ENCODE measurements at regions not wholly inside any gene's neighbourhood (a gene's known extent, or its start where the extent isn't known, plus 50 kb on each side); places are given as distances from the start of the nearest gene placed in this dataset.
A peak's percentile ranks its signal among the peaks of the same experiment; 100 is the strongest.

- no peak for DNase-seq (ENCODE audit: low read depth in 2 of 2)
Observed at GRCh38 chr1:101316799-101317198, 80.0 kb downstream of the S1PR1 start.

DNA sequence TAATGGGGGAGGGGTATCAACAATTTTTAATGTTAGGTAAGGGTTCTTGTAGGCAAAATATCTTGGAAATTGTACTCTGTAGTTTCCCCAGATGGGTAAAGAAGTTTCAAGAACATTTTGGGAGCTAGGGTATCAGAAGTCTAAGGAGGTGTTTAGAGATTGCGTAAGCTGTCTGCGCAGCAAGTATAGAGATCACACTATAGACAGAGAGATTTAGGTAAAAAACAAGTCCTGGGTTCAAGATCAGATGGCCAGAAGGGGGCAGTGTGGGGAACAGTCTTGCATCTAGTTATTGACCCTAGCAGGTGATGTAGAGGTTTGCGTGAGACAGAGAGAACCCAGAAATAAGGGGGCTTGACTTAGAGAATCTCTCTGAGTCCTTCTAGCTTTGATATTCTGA lies 80.8 kb downstream of the S1PR1 start:
- no peak for DNase-seq (ENCODE audit: low read depth in 2 of 2)

DNA sequence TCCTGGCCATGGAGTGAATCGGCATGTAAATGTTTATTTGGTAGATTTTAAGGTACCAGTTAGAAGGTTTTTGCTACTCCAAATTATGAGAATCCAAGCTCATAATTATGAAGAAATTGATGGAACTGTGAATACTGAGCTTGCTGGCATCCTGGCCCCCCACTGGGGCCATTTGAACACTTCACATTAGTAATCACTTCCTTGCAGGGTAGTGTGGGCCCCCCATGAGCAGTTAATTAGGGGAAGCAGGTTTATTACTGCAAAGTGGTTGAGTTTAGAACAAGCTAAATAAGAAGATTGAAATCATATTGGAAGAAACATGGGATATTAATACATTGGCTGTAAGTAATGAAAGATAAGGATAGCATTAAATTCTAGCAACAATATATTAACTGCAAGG lies 86.7 kb downstream of the S1PR1 start:
- DNase-seq (ENCODE audit: low read depth in 2 of 2) = no peak

DNA sequence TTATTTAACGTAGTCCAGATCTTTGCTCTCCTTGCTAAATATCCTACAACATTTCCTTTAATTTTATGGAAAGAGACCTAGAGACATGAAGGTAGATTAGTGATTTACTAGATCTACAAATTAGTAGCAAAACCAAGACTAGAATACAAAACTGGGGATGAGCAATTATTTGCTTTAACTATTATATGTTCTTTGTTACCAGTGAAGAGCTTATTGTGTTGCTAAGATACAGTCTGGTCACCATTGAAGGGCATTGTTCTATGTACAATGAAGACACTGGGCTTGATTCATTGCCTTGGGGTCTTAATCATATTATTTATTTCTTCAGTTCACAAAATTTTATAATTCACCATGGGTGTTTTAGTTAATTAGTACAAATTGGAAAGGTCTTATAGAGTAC lies 88.3 kb downstream of the S1PR1 start:
- DNase-seq (ENCODE audit: low read depth in 2 of 2) = no peak

DNA sequence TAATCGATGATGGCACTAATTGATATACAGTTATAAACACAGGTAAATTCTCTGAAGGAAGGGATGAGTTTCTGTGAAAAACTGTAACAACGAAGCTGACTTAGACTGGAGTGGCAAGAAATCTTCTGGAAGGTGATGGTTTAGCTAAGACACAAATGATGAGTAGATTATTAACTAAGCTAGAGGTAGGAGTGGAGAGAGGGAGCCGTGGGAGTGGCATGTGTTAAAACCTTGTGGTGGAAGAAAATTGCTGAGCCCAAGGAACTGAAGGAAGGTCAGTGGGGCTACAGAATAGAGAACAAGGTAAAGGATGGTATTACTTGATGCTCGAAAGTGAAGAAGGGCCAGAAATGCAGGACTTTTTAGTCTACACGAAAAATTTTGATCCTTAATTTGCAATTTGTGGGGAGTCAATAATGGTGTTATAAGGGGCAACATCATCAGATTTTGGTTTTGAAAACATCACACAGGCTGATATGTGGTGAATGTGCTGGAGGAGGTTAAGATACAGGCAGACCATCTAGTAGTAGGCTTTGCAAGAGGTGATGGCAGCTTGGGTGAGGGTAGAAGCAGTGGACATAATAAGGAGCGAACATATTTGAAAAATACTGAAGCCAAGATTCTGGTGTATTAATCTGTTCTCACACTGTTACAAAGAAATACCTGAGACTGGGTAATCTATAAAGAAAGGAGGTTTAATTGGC lies 93.8 kb downstream of the S1PR1 start:
- DNase-seq (ENCODE audit: low read depth in 2 of 2) = no peak

DNA sequence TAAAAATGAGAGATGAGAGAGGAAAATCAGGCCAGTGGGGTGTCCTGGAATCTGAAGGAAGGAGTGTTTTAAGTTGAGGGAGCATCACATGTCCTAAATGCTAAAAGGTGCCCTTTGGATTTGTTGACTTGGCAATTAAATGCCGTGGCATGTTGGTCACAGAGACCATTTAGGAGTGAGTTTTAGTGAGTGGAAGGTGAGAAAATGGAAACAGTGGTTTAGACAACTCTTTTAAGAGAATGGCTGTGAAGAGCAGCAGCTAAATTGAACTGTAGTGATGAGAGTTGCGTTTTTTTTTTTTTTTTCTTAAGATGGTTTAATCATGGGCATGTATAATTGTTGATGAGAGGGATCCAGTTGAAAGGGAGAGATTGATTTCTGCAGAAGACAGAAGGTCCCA lies 95.0 kb downstream of the S1PR1 start:
- no peak for DNase-seq (ENCODE audit: low read depth in 2 of 2)

GRCh38 chr1:101332633-101333032 lies 95.8 kb downstream of the S1PR1 start:
- DNase-seq (ENCODE audit: low read depth in 2 of 2) = no peak

DNA sequence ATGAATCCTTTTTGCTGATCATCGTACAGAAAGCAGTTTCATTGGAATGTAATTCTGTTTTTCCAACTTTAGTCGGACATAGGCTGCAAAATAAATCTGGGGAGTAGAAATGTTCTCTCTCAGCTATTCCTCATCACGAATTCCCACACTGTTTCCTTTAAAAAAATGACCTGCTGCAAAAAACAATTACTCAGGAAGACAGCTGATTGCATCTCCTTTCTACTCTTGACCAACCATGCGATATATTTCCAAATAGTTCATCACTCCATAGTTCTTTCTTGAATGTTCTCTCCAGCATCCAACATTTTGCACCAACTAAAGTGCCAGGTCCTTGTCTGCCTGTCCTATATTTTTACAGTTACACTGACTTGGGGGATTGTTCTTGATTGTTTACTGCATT lies 96.4 kb downstream of the S1PR1 start:
- no peak for DNase-seq (ENCODE audit: low read depth in 2 of 2)

GRCh38 chr1:101337968-101338367 lies 101.1 kb downstream of the S1PR1 start:
- no peak for DNase-seq (ENCODE audit: low read depth in 2 of 2)

DNA sequence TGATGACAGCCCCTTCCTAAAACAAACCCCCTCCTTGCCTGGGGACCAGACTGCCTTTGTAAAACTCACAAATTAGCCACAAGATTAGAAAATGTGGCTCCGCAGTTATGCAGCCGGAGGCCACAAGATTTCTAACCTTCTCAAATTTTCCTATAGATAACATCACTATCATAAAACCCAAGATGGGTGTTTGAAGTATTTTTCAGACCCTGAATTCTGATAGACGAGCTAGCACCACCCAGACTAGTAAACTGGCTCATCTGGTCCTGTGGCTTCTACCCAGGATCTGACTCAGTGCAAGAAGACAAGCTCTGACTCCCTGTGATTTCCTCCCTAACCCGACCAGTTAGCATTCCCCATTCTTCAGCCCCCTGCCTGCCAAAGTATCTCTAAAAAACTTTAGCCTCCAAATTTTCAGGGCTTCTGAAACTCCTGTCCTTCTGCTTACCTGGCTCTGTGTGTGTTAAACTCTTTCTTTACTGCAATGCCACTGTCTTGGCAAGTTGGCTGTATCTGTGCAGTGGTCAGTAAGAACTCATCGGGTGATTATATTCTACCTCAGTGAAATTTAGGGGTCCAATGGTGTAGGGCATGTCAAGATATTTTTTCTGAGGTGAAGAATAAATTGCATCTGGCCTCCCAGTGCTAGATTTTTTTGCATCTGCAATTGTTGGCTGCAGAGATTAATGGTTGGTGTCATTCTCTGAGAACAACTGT lies 102.1 kb downstream of the S1PR1 start:
- DNase-seq (ENCODE audit: low read depth in 2 of 2) = no peak

DNA sequence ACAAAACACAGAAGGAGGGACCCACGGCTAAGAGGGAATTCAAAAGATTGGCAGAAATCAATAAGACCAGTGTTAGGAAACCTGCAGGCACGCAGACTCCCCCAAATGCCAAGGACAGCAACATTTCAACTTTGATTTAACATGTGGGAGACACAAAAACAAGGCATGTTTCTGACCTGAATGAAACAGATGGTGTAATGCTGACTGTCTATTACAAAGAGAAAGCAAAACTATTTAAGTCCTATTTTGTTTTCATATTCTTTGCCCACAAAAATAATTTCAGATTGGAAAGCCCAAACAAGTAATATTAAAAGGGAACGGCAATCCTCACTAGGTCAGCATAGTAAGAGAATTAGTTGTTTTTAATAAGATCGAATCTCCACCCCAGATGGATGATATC lies 107.9 kb downstream of the S1PR1 start:
- DNase-seq (ENCODE audit: low read depth in 2 of 2) = no peak

DNA sequence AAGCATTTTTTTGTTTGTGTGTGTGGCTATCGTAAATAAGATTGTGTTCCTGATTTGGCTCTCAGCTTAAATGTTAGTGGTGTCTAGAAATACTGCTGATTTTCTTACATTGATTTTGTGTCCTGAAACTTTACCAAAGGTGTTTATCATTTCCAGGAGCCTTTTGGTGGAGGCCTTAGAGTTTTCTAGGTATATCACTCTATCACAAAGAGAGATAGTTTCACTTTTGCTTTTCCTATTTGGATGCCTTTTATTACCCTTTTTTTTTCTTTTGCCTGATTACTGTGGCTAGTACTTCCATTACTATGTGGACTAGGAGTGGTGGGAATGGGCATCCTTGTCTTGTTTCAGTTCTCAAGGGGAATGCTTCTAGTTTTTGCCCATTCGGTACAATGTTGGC lies 109.6 kb downstream of the S1PR1 start:
- no peak for DNase-seq (ENCODE audit: low read depth in 2 of 2)

DNA sequence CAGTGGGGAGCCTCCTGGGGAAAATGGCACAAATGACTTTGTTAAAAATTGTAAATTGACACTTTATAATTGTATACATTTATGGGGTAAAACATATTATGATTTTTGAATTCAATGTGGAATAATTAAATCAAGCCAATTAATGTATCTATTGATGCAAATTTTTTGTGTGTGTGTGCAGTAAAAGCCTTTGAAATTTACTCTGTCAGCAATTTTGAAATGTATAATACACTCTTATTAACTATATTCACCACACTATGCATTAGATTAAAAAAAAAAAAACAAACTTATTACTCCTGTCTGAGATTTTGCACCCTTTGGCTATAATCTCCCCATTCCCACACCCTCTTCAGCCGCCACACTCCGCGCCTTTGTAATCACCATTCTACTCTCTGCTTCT lies 119.2 kb downstream of the S1PR1 start:
- no peak for DNase-seq (ENCODE audit: low read depth in 2 of 2)

DNA sequence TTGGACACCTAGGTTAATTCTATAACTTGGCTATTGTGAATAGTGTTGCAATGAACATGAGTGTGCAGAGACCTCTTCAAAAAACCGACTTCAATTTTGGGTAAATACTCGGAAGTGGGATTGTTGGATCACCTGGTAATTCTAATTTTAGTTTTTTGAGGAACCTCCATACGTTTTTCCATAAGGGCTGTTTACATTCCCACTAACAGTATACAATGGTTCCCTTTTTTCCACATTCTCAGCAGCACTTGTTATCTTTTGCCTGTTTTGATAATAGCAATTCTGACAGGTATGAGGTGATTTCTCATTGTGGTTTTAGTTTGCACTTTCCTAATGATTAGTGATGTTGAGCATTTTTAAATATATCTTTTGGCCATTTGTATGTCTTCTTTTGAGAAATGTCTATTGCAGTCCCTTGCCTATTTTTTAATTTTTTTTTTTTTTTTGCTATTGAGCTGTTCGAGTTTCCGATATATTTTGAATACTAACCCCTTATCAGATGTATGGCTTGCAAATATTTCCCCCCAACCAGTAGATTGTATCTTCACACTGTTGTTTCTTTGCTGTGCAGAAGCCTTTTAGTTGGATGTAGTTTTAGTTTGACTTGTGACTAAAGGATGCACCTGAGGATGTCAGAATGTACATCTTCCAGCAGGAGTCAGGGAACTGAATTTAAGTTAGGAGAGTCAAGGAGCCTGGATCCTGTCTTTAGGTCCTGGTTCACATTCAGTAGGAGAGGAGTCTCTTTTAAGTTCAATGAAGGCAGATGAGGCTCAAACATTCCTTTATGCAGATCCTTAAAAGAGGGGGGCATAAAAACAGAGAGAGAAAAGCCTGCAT lies 120.0 kb downstream of the S1PR1 start:
- no peak for DNase-seq (ENCODE audit: low read depth in 2 of 2)

DNA sequence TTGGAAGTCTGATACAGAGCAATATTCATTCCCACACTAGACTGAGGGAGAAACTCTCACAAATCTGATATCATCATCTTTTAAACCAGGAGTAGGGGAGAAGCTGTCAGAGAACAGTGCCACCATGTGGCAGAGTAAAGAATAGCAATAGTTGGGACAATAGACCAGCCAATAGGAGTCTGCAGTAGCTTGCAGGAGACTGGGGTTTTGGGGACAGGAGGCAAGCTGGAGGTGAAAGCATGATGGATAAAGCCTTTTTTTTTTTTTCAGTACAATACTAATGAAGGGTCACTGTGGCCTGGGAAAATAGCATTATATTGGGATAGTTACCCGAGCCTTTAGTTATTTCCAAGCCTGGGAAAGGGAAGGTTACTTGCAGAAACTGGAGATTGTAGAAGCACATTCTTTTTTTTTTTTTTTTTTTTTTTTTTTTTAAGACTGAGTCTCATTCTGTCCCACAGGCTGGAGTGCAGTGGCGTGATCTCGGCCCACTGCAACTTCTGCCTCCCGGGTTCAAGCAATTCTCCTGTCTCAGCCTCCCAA lies 120.7 kb downstream of the S1PR1 start:
- DNase-seq (ENCODE audit: low read depth in 2 of 2) = peak; percentile 25 to 51

DNA sequence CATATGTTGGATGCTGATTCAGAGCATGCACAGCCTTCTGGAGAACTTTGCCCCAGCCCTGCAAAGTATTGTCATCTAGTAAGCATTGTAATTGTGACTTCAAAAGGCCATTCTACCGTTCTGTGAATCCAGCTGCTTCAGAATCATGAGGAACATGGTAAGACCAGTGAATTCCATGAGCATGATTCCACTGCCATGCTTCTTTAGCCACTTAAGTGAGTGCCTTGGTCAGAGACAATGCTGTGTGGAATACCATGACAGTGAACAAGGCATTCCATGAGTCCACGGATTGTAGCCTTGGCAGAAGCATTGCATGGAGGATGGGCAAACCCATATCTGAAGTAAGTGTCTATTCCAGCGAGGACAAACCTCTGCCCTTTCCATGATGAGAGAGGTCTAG lies 123.7 kb downstream of the S1PR1 start:
- DNase-seq (ENCODE audit: low read depth in 2 of 2) = no peak

DNA sequence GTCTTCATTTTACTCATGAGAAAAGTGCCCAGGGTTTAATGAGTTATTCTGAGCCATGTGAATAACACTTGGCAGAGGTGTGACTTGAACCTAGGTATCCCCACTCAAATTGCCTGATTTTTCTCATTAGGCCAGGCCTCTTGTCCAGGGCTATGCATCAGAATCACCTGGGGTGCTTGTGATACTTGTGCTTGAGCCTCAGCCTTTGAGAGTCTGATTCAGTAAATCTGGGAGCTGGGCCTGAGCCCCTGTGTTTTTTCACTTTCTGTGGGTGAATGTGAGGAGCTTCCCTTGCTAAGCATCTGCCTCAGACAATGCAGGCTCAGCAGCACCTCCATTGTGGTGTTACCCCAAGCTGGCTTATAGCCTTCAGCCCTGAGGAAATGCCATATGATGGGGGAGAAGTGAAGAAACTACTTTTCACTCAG lies 127.1 kb downstream of the S1PR1 start:
- no peak for DNase-seq (ENCODE audit: low read depth in 2 of 2)

- DNase-seq (ENCODE audit: low read depth in 2 of 2) = no peak
Observed at GRCh38 chr1:101364370-101365120, 127.7 kb downstream of the S1PR1 start.

DNA sequence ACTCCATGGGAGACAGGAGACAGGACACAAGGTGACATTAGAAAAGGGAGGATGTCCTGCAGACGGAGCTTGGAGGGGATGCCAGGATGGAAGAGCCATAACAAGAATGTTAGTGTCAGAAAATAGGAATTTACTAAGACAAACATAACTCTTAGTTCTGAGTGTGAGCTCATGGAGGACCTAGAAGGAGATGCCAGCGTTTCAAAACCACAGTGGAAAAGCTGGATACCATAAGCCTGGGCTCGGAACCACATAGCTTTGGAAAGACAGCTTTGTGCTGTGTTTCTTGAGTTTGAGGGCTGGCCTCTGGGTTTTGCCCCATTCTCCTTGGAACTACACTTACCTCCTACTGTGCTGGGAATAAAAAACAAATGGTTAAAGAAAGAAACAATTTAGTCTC lies 128.4 kb downstream of the S1PR1 start:
- no peak for DNase-seq (ENCODE audit: low read depth in 2 of 2)

DNA sequence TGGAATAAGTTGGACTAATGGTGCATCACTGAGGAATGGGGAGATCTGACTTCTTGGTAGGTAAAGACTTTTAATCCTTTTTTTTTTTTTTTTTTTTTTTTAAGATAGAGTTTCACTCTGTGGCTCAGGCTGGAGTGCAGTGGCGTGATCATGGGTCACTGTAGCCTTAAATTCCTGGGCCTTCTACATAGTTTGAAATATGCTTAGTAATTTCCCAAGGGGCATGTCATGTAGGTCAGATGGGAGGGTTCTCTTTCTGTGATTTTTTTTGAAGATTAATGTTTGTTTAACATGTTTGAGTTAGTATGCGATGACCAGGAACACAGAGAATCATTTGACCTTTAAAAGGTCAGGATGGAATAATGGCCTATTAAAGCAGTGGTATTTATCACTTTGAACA lies 129.1 kb downstream of the S1PR1 start:
- no peak for DNase-seq (ENCODE audit: low read depth in 2 of 2)

GRCh38 chr1:101366513-101367215 lies 129.8 kb downstream of the S1PR1 start:
- DNase-seq (ENCODE audit: low read depth in 2 of 2) = no peak
